Keratinocyte (primary cell): ENCODE measurements at regions not wholly inside any gene's neighbourhood (a gene's known extent, or its start where the extent isn't known, plus 50 kb on each side); places are given as distances from the start of the nearest gene placed in this dataset.

Experiments used
- DNase-seq: peaks from one replicate; pipeline ENCODE4 v3.0.0-alpha.2; 2011; ENCODE audit warnings: low read depth, missing footprints, low spot score
- FAIRE-seq: peaks from 2 replicates; lab custom pipeline; 2011; peaks lifted over from hg19 to GRCh38; lab: Jason Lieb, UNC
- H2AFZ ChIP-seq: 2 replicates; pipeline ENCODE4 v1.6.0; 2012; ENCODE audit warnings: low read length, control low read depth, inconsistent platforms; ENCODE audit not compliant: control insufficient read depth
- H3K27ac ChIP-seq: 2 replicates; pipeline ENCODE4 v1.5.1; 2011; ENCODE audit warnings: low read length; ENCODE audit not compliant: control insufficient read depth, insufficient read depth
- H3K27me3 ChIP-seq: 3 replicates; pipeline ENCODE4 v1.6.0; 2011; ENCODE audit warnings: low read length; ENCODE audit not compliant: control insufficient read depth, insufficient read depth; ENCODE audit errors: extremely low read depth
- H3K36me3 ChIP-seq, 2 experiments: 2 replicates in 1 of 2; 3 replicates in 1 of 2; pipeline ENCODE4 v1.5.1; 2011; ENCODE audit warnings: low read length in 2 of 2, mild to moderate bottlenecking in 1 of 2; ENCODE audit not compliant: control insufficient read depth in 2 of 2, insufficient read depth in 2 of 2; ENCODE audit errors: extremely low read depth in 1 of 2
- H3K4me1 ChIP-seq: 3 replicates; pipeline ENCODE4 v1.5.1; 2011; ENCODE audit warnings: low read length; ENCODE audit not compliant: control insufficient read depth, insufficient read depth; ENCODE audit errors: extremely low read depth
- H3K4me2 ChIP-seq: 3 replicates; pipeline ENCODE4 v1.6.0; 2011; ENCODE audit warnings: low read depth, low read length; ENCODE audit not compliant: control insufficient read depth, insufficient read depth; ENCODE audit errors: extremely low read depth
- H3K4me3 ChIP-seq, 3 experiments: fragments of 200-600 bp in 1 of 3; sonication (generic) in 1 of 3; 2 replicates in 2 of 3; 3 replicates in 1 of 3; pipeline ENCODE4 v1.5.1; 2011 to 2016; ENCODE audit warnings: low read length in 3 of 3, mild to moderate bottlenecking in 3 of 3, control low read depth in 2 of 3, inconsistent platforms in 1 of 3, low read depth in 1 of 3, mixed read lengths in 1 of 3, mixed run types in 1 of 3, moderate library complexity in 1 of 3; ENCODE audit not compliant: control insufficient read depth in 2 of 3, insufficient read depth in 2 of 3; ENCODE audit errors: extremely low read depth in 1 of 3
- H3K79me2 ChIP-seq: 2 replicates; pipeline ENCODE4 v1.6.0; 2012; ENCODE audit warnings: low read length; ENCODE audit not compliant: control insufficient read depth, insufficient read depth
- H3K9ac ChIP-seq: 3 replicates; pipeline ENCODE4 v1.6.0; 2011; ENCODE audit warnings: low read length; ENCODE audit not compliant: control insufficient read depth, insufficient read depth; ENCODE audit errors: extremely low read depth
- H3K9me1 ChIP-seq: 3 replicates; pipeline ENCODE4 v1.6.0; 2011; ENCODE audit warnings: low read length; ENCODE audit not compliant: control insufficient read depth, insufficient read depth; ENCODE audit errors: extremely low read depth
- H3K9me3 ChIP-seq: 2 replicates; pipeline ENCODE4 v1.5.1; 2012; ENCODE audit warnings: low read depth, low read length; ENCODE audit not compliant: control insufficient read depth
- H4K20me1 ChIP-seq: 3 replicates; pipeline ENCODE4 v1.6.0; 2011; ENCODE audit warnings: low read length; ENCODE audit not compliant: control insufficient read depth, insufficient read depth; ENCODE audit errors: extremely low read depth
- CTCF ChIP-seq, 3 experiments: IDR thresholded peaks in 1 of 3; conservative IDR thresholded peaks in 1 of 3; optimal IDR thresholded peaks in 1 of 3; 2 replicates in 2 of 3; 3 replicates in 1 of 3; pipeline versions ENCODE3 to v1.5.1; 2011; ENCODE audit warnings: low read length in 3 of 3, mild to moderate bottlenecking in 3 of 3, moderate library complexity in 2 of 3, control low read depth in 1 of 3, inconsistent platforms in 1 of 3; ENCODE audit not compliant: insufficient read depth in 2 of 3; ENCODE audit errors: extremely low read depth in 1 of 3
- EZH2 ChIP-seq: IDR thresholded peaks from one replicate; pipeline ENCODE4 v1.6.1; 2012; ENCODE audit warnings: inconsistent platforms, mild to moderate bottlenecking, low read length, moderate library complexity
- dilution Hi-C: fragments of 300-500 bp; cut with MboI; formaldehyde crosslinking; loops from one replicate; pipeline ENCODE4 v1.7.0; 2020; ENCODE audit warnings: low sequenced_read_pairs; ENCODE audit not compliant: extremely low pct_ligation_motif_present

GRCh38 chr1:79539001-79539400 lies 532.5 kb upstream of the ADGRL4 start:
- Histone ChIP-seq H3K27ac (no peak overlapping the region), H3K4me3 (no peak overlapping the region), H3K79me2 (no peaks in the 10 kb centered on the region), H2AFZ (no peak overlapping the region), H3K27me3 (no peaks in the 10 kb centered on the region), H3K4me1 (no peaks in the 10 kb centered on the region), H3K9ac (no peak overlapping the region), H4K20me1 (no peaks in the 10 kb centered on the region), H3K9me1 (no peaks in the 10 kb centered on the region), H3K36me3 (no peaks in the 10 kb centered on the region), H3K4me2 (no peak overlapping the region), H3K9me3 (no peaks in the 10 kb centered on the region)
- TF ChIP-seq CTCF (optimal IDR thresholded peaks at IDR 0.05 in 1 of 3, IDR thresholded peaks at IDR 0.05 in 1 of 3, conservative IDR thresholded peaks at IDR 0.05 in 1 of 3; ENCODE audit: extremely low read depth in 1 of 3, insufficient read depth in 2 of 3, low read length in 3 of 3) (no peak), EZH2 (no peak)
- dilution Hi-C loops, result no loop called here
- no peak for DNase-seq
- FAIRE-seq, result no peak

DNA sequence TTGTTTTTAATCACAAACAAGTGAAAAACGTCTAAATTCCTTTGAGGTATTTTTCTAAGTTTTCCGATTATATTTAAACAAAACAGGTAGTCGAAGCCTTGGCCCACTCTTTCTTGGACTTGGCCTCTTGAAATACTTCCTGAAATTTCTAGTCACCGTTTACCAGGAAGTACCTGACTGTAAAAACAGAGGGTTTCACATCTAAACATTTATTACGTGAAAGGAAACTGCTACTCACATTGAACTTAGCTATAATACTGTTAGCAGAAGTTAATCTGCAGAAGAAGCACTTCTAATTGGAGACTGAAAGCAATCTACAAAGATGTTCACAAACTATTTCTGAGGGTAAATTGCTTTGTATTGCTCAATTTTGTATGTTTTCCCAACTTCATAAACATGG lies 526.0 kb upstream of the ADGRL4 start:
- Histone ChIP-seq H3K27me3 (no peaks in the 10 kb centered on the region), H3K36me3 (no peaks in the 10 kb centered on the region)
- dilution Hi-C loops, result no loop called here

More for the DNA sequence above, 526.0 kb upstream of the ADGRL4 start:
- H3K9me3 ChIP-seq, result no peaks in the 10 kb centered on the region
- no peak overlapping the region for H3K4me3 ChIP-seq
- DNase-seq (no peak), FAIRE-seq (no peak)
- no peak overlapping the region for H3K4me2 ChIP-seq
- H3K79me2 ChIP-seq, result no peaks in the 10 kb centered on the region
- TF ChIP-seq CTCF (optimal IDR thresholded peaks at IDR 0.05 in 1 of 3, IDR thresholded peaks at IDR 0.05 in 1 of 3, conservative IDR thresholded peaks at IDR 0.05 in 1 of 3; ENCODE audit: extremely low read depth in 1 of 3, insufficient read depth in 2 of 3, low read length in 3 of 3) (no peak), EZH2 (no peak)
- no peaks in the 10 kb centered on the region for H4K20me1 ChIP-seq
- H3K9me1 ChIP-seq, result no peaks in the 10 kb centered on the region
- H3K27ac ChIP-seq, result no peak overlapping the region
- no peak overlapping the region for H3K9ac ChIP-seq
- H3K4me1 ChIP-seq, result no peaks in the 10 kb centered on the region
- no peak overlapping the region for H2AFZ ChIP-seq
